ENCODE measurements at regions not wholly inside any gene's neighbourhood (a gene's known extent, or its start where the extent isn't known, plus 50 kb on each side); places are given as distances from the start of the nearest gene placed in this dataset.

DNA sequence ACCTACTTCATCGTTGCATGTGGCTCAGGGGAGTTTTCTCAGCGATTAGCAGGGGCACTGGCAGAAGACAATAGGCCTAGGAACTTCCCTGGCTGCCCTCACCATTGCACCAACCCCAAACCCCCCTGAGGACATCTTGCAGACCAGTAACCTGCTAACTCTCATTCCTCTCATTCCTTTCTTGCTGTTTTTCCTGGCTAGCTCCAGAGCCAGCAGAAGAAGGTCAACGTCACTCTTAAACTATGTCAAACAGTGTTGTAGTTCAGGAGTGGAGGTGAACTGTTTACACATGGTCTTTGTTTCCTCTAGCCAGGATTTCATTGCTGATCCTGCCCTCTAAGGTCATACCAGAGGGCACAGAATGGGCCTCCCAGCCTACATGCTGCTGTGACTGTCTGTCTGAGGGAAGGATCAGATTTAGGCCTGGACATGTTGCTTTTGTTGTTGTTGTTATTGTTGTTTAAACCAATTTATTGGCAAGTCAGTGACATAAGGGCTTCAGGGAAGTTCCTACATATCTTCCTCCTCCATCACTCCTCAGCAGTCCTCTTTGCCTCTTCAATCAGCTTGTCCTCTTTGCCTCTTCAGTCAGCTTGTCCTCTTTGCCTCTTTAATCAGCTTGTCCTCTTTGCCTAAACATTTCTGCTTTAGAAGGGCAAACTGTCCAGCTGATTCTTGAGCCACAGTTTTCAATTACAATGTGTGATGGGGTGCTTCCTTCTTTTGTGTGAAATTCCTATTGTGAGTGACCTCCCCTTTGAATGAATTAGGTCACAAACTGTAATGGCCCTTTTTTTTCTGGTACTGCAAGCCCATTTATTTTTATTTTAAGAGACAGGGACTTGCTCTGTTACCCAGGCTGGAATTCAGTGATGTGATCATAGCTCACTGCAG, 471.9 kb upstream of the TNP1 start (continued):
- TF ChIP-seq GATAD1 (CRISPR knock-in tag; IDR thresholded peaks at IDR 0.05) (peak; percentile 71), ZNF224 (CRISPR knock-in tag; IDR thresholded peaks at IDR 0.05) (no peak), SCMH1 (CRISPR knock-in tag; IDR thresholded peaks at IDR 0.05; ENCODE audit: borderline replicate concordance) (no peak), SMARCC2 (IDR thresholded peaks at IDR 0.05) (no peak; the same call in 1 of the 2 replicates), PREB (CRISPR knock-in tag; IDR thresholded peaks at IDR 0.05) (no peak), ZNF484 (CRISPR knock-in tag; IDR thresholded peaks at IDR 0.05; ENCODE audit: borderline replicate concordance, low read depth) (no peak), ZBTB33 (CRISPR knock-in tag; IDR thresholded peaks at IDR 0.05) (peak; percentile 57), GATA4 (IDR thresholded peaks at IDR 0.05; ENCODE audit: borderline replicate concordance, low read depth) (no peak), ZNF260 (CRISPR knock-in tag; IDR thresholded peaks at IDR 0.05; ENCODE audit: borderline replicate concordance, low read depth) (no peak), REL (CRISPR knock-in tag; conservative IDR thresholded peaks at IDR 0.05) (no peak), ZNF607 (CRISPR knock-in tag; IDR thresholded peaks at IDR 0.05; ENCODE audit: borderline replicate concordance) (peak; percentile 78), ZSCAN30 (CRISPR knock-in tag; IDR thresholded peaks at IDR 0.05) (no peak), PHF20 (CRISPR knock-in tag; IDR thresholded peaks at IDR 0.05) (no peak), TSC22D2 (CRISPR knock-in tag; IDR thresholded peaks at IDR 0.05; ENCODE audit: borderline replicate concordance) (no peak), MED13 (CRISPR knock-in tag; IDR thresholded peaks at IDR 0.05) (no peak), ZNF337 (CRISPR knock-in tag; IDR thresholded peaks at IDR 0.05; ENCODE audit: borderline replicate concordance, low read depth) (no peak; the same call in 1 of the 2 replicates), ZNF766 (CRISPR knock-in tag; IDR thresholded peaks at IDR 0.05; ENCODE audit: borderline replicate concordance) (no peak), ZFP1 (CRISPR knock-in tag; IDR thresholded peaks at IDR 0.05) (peak; percentile 89), JDP2 (CRISPR knock-in tag; IDR thresholded peaks at IDR 0.05; ENCODE audit: borderline replicate concordance) (no peak), TOPORS (CRISPR knock-in tag; IDR thresholded peaks at IDR 0.05) (0 out of 2 replicates have a peak, but pooled peaks have one; percentile 40), SP5 (CRISPR knock-in tag; IDR thresholded peaks at IDR 0.05; ENCODE audit: borderline replicate concordance, low read depth) (peak; percentile 79)
- TF ChIP-seq, protein P1, sequence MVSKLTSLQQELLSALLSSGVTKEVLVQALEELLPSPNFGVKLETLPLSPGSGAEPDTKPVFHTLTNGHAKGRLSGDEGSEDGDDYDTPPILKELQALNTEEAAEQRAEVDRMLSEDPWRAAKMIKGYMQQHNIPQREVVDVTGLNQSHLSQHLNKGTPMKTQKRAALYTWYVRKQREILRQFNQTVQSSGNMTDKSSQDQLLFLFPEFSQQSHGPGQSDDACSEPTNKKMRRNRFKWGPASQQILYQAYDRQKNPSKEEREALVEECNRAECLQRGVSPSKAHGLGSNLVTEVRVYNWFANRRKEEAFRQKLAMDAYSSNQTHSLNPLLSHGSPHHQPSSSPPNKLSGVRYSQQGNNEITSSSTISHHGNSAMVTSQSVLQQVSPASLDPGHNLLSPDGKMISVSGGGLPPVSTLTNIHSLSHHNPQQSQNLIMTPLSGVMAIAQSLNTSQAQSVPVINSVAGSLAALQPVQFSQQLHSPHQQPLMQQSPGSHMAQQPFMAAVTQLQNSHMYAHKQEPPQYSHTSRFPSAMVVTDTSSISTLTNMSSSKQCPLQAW (CRISPR knock-in tag; IDR thresholded peaks at IDR 0.05) = peak; percentile 98
- TF ChIP-seq, protein P2, sequence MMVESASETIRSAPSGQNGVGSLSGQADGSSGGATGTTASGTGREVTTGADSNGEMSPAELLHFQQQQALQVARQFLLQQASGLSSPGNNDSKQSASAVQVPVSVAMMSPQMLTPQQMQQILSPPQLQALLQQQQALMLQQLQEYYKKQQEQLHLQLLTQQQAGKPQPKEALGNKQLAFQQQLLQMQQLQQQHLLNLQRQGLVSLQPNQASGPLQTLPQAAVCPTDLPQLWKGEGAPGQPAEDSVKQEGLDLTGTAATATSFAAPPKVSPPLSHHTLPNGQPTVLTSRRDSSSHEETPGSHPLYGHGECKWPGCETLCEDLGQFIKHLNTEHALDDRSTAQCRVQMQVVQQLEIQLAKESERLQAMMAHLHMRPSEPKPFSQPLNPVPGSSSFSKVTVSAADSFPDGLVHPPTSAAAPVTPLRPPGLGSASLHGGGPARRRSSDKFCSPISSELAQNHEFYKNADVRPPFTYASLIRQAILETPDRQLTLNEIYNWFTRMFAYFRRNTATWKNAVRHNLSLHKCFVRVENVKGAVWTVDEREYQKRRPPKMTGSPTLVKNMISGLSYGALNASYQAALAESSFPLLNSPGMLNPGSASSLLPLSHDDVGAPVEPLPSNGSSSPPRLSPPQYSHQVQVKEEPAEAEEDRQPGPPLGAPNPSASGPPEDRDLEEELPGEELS (CRISPR knock-in tag; IDR thresholded peaks at IDR 0.05) = peak; percentile 98
